Spleen (tissue), 11 donors: ENCODE measurements at regions not wholly inside any gene's neighbourhood (a gene's known extent, or its start where the extent isn't known, plus 50 kb on each side); places are given as distances from the start of the nearest gene placed in this dataset.

Experiments
- DNase-seq: peaks from one replicate; pipeline ENCODE4 v3.0.0-alpha.2; 2020
- H3K27ac ChIP-seq, 8 donors: fragments of 200-600 bp; sonication (generic) in 7 of 8; 1 replicate in 4 of 8; 2 replicates in 4 of 8; pipeline versions ENCODE4 v1.5.0 to v1.8.0; 2016 to 2021; ENCODE audit warnings: inconsistent platforms in 4 of 8, mild to moderate bottlenecking in 4 of 8, moderate library complexity in 1 of 8
- H3K27me3 ChIP-seq, 7 donors: fragments of 200-600 bp; sonication (generic) in 6 of 7; replicated peaks in 1 of 7; 1 replicate in 4 of 7; 2 replicates in 3 of 7; pipeline versions ENCODE4 v1.5.0 to v1.8.0; 2016 to 2021; ENCODE audit warnings: inconsistent platforms in 3 of 7, mild to moderate bottlenecking in 1 of 7
- H3K36me3 ChIP-seq, 6 donors: fragments of 200-600 bp; sonication (generic) in 5 of 6; 1 replicate in 4 of 6; 2 replicates in 2 of 6; pipeline versions ENCODE4 v1.5.0 to v1.8.0; 2016 to 2021; ENCODE audit warnings: inconsistent platforms in 2 of 6
- H3K4me1 ChIP-seq, 6 donors: fragments of 200-600 bp; sonication (generic) in 5 of 6; 1 replicate in 3 of 6; 2 replicates in 3 of 6; pipeline versions ENCODE4 v1.5.0 to v1.8.0; 2016 to 2021; ENCODE audit warnings: inconsistent platforms in 3 of 6
- H3K4me3 ChIP-seq, 8 donors: fragments of 200-600 bp; sonication (generic) in 7 of 8; 1 replicate in 4 of 8; 2 replicates in 4 of 8; pipeline versions ENCODE4 v1.5.0 to v1.8.0; 2016 to 2021; ENCODE audit warnings: inconsistent platforms in 4 of 8, mild to moderate bottlenecking in 4 of 8, moderate library complexity in 2 of 8
- H3K9me3 ChIP-seq, 8 donors: fragments of 200-600 bp; sonication (generic) in 7 of 8; 1 replicate in 4 of 8; 2 replicates in 4 of 8; pipeline versions ENCODE4 v1.5.0 to v1.8.0; 2016 to 2021; ENCODE audit warnings: inconsistent platforms in 4 of 8
- POLR2A ChIP-seq, 3 donors: fragments of 450-650 bp; IDR thresholded peaks; one replicate each; pipeline ENCODE4 v1.5.1; 2017; ENCODE audit warnings: antibody characterized with exemption in 3 of 3, mild to moderate bottlenecking in 1 of 3
- POLR2AphosphoS5 ChIP-seq, 3 donors: sonication (generic); formaldehyde crosslinking; IDR thresholded peaks; one replicate each; pipeline ENCODE4 v1.5.1; 2017; ENCODE audit warnings: antibody characterized with exemption in 3 of 3
- WGBS, 5 donors: extraction: QIAGEN DNeasy Blood & Tissue Kit in 3 of 5; methylation state at CpG; one replicate each; pipeline versions ENCODE4 v1.1.5 to v1.1.7; 2013 to 2018; 5-methylcytosine and 5-hydroxymethylcytosine counted together
- intact Hi-C: fragments of 100-400 bp; cut with DNase I; formaldehyde crosslinking; loops from one replicate; pipeline ENCODE4 v1.15.0; 2023; ENCODE audit warnings: low total_unique reads
- TF ChIP-seq, protein P1 (sequence below), 11 experiments: fragments of 200-600 bp in 7 of 11; fragments of 450-650 bp in 4 of 11; sonication (generic) in 4 of 11; IDR thresholded peaks in 8 of 11; conservative IDR thresholded peaks in 3 of 11; 1 replicate in 7 of 11; 2 replicates in 4 of 11; pipeline versions ENCODE4 v1.4.0 to v1.8.0; 2016 to 2021; ENCODE audit warnings: antibody characterized with exemption in 11 of 11, inconsistent platforms in 4 of 11, mild to moderate bottlenecking in 1 of 11
- donor health status: healthy with polysubstance abuse.
- donor health status: DM: no; HTN: no; CAD: no; lungs with moderate emphysema.
- donor health status: DM: no; HTN: no; CAD: no.
- donor health status: Bipolar disorder and iron deficiency.
- donor health status: healthy.
- donor health status: DM: no; HTN: no; CAD: no.
- donor health status: DM: yes; HTN: yes; CAD: no.

DNA sequence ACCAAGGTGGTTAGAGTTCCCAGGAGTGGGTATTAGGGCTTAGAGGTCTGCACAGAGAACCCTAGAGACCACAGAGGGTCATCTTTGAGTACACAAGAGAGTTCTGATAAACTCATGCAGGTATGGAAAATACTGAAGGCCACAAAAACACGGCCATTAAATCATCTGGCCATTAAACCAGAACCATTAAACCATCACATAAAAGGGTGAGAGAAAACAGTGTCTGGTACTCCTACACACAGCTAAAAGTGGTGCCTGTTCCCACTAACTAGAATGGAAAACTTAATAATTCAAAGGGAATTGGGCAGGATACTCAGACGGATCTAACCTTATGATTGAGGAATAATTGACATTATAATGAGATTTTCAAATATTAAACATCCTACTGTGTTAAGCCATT lies 679.4 kb downstream of the TNS3 start:
- Histone ChIP-seq H3K9me3 (peaks cover 0 to 17% (median 0%) of the 10 kb centered on the region in 8 donors), H3K27me3 (no peaks in the 10 kb centered on the region), H3K27ac (no peak overlapping the region), H3K36me3 (no peaks in the 10 kb centered on the region), H3K4me1 (no peaks in the 10 kb centered on the region), H3K4me3 (no peak overlapping the region)
- WGBS, 5 donors = 48 to 83% (median 74%) methylated on average over 2 of the region's 2 CpGs
- intact Hi-C loops = no loop called here
- DNase-seq = no peak
- TF ChIP-seq, protein P1, sequence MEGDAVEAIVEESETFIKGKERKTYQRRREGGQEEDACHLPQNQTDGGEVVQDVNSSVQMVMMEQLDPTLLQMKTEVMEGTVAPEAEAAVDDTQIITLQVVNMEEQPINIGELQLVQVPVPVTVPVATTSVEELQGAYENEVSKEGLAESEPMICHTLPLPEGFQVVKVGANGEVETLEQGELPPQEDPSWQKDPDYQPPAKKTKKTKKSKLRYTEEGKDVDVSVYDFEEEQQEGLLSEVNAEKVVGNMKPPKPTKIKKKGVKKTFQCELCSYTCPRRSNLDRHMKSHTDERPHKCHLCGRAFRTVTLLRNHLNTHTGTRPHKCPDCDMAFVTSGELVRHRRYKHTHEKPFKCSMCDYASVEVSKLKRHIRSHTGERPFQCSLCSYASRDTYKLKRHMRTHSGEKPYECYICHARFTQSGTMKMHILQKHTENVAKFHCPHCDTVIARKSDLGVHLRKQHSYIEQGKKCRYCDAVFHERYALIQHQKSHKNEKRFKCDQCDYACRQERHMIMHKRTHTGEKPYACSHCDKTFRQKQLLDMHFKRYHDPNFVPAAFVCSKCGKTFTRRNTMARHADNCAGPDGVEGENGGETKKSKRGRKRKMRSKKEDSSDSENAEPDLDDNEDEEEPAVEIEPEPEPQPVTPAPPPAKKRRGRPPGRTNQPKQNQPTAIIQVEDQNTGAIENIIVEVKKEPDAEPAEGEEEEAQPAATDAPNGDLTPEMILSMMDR (IDR thresholded peaks at IDR 0.05 in 8 of 11, conservative IDR thresholded peaks at IDR 0.05 in 3 of 11) = no peak
- no peak for TF ChIP-seq POLR2A (IDR thresholded peaks at IDR 0.05)
- TF ChIP-seq POLR2AphosphoS5 (IDR thresholded peaks at IDR 0.05) = no peak

DNA sequence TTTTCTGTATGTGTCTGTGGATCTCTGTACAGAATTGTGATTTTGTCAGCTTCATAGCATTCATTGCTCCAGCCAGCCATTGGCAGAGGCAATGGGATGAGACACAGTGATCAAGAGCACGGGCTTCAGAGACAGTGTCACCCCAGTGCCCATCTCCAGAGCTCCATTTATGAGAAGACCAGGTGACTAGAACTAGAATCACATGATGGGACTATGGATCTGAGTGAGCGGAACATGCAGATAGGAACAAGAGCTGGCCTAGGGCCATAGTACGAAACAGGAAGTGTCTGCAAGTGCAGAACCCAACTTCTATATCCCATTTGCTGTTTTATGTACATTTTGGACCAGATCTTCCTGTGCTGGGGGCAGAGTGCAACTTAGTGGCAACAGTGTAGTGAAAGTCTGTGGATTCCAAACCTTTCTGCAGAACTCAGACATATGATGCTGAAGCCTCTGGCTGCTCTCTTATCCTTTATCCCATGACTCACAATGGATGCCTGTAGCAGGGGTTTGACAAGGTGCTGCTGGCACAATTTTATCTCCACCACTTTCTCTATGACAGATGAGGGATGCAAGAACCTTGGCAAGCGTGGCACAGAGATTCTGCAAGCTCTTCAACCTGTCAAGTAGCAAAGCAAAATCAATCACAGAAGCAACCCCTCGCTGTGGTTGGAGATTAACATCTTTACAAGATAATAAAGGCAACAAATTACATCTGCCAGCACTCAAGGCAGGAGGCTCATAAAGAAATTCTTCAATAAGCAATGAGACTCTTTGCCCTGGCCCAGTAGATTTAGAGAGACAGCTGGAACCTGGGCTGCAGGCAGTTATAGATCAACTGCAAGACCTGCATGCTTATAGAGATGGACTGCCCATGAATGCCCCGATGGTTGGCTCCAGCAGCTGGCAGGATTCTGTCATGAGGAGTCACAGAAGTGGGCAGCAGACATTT lies 681.3 kb downstream of the TNS3 start:
- Histone ChIP-seq H3K4me1 (no peaks in the 10 kb centered on the region), H3K9me3 (peaks cover 0 to 21% (median 0%) of the 10 kb centered on the region in 8 donors), H3K27ac (no peak overlapping the region), H3K36me3 (no peaks in the 10 kb centered on the region), H3K4me3 (no peak overlapping the region), H3K27me3 (no peaks in the 10 kb centered on the region)
- TF ChIP-seq POLR2A (IDR thresholded peaks at IDR 0.05) (no peak), POLR2AphosphoS5 (IDR thresholded peaks at IDR 0.05) (no peak)
- TF ChIP-seq, protein P1 (IDR thresholded peaks at IDR 0.05 in 8 of 11, conservative IDR thresholded peaks at IDR 0.05 in 3 of 11) = no peak
- no peak for DNase-seq
- 46 to 62% (median 54%) methylated on average over 6 of the region's 6 CpGs for WGBS, 5 donors
- intact Hi-C loops = no loop called here

DNA sequence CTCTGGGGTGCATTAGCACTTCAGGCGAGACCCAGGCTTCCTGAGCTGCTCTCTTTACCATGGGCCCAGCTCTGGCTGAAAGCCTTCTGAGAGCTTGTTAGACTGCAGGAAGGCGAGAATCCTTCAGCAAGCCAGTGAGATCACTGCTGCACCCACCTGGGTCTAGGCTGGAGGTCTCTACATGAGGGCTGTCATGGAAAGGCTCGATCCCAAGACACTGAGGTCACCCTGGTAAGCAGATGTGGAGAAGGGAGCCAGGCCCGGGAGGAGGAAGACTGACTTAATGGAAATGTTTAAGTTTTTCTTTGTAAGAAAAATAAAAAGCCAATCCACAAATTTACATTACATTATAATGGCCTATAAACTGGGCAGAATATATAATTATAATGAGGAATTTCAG lies 684.5 kb downstream of the TNS3 start:
- DNase-seq = no peak
- H3K27me3 ChIP-seq = no peaks in the 10 kb centered on the region
- no peaks in the 10 kb centered on the region for H3K36me3 ChIP-seq
- intact Hi-C loops = no loop called here
- WGBS, 5 donors = 76 to 89% (median 79%) methylated on average over 3 to 4 of the region's 4 CpGs
- TF ChIP-seq POLR2A (IDR thresholded peaks at IDR 0.05) (no peak), POLR2AphosphoS5 (IDR thresholded peaks at IDR 0.05) (no peak)
- TF ChIP-seq, protein P1 (IDR thresholded peaks at IDR 0.05 in 8 of 11, conservative IDR thresholded peaks at IDR 0.05 in 3 of 11) = no peak
- H3K4me3 ChIP-seq = no peak overlapping the region
- no peak overlapping the region for H3K27ac ChIP-seq
- H3K4me1 ChIP-seq = no peaks in the 10 kb centered on the region
- H3K9me3 ChIP-seq = peaks cover 0 to 19% (median 0%) of the 10 kb centered on the region in 8 donors

DNA sequence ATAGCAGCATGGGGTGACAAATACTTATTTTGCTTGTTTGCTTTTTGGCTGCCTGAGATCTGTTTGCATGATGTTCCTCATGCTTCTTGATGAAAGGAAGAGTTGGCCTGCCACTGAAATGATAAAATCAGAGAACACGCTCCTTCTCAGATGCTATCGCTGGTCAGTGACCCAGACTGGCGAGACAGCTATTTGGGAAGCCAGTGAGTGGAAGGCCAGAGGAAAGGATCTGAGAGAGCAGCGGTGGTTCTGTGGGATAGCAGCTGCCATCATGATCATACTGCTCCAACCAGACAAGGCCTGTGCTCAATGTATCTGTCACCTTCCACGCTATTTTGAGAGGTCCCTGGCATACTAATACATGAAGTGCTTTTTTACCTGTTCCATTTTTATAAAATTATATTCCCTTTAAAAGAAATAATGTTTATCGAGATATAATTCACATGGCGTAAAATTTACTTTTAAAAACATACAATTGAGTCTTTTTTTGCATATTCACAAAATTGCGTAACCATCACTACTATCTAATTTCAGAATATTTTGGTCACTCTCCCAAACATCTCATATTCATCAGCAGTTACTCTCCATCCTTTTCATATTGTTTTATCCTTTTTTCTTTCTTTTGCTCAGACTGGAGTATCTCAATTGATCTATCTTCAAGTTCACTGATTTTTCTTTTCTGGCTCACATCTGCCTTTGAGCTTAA lies 695.1 kb downstream of the TNS3 start:
- Histone ChIP-seq H3K36me3 (no peaks in the 10 kb centered on the region), H3K27ac (no peak overlapping the region), H3K4me3 (no peak overlapping the region), H3K4me1 (no peaks in the 10 kb centered on the region), H3K27me3 (no peaks in the 10 kb centered on the region), H3K9me3 (peaks cover 0 to 54% (median 45%) of the 10 kb centered on the region in 8 donors)
- no peak for TF ChIP-seq POLR2AphosphoS5 (IDR thresholded peaks at IDR 0.05)
- TF ChIP-seq POLR2A (IDR thresholded peaks at IDR 0.05) = no peak
- TF ChIP-seq, protein P1 (IDR thresholded peaks at IDR 0.05 in 8 of 11, conservative IDR thresholded peaks at IDR 0.05 in 3 of 11) = no peak
- intact Hi-C loops = no loop called here
- 66 to 88% (median 77%) methylated on average over 8 of the region's 8 CpGs for WGBS, 5 donors
- DNase-seq = no peak
